GM12874 (cell line): ENCODE measurements at regions not wholly inside any gene's neighbourhood (a gene's known extent, or its start where the extent isn't known, plus 50 kb on each side); places are given as distances from the start of the nearest gene placed in this dataset.

Experiments used
- CTCF ChIP-seq: IDR thresholded peaks from 2 replicates; pipeline ENCODE4 v1.5.1; 2011; ENCODE audit warnings: low read depth, mild to moderate bottlenecking, control low read depth, low read length, moderate library complexity; ENCODE audit not compliant: insufficient read depth

DNA sequence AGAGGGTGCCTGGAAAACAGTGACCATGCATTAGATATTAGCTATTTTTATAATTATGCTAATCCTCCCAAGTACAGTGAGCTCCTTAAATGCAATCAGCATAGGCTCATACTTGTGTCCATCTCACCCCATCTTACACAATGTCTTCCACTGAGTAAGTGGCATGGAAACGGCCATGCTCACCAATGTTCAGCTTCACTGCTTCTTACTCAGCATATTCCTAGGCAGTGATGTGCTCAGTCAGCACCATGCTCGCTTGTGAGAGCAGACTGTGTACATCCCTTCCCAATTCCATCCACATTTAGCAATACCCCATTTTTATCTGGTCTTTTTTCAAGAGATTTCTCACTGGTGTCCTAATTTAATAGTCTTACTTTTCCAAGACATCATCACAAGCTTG, 454.8 kb upstream of the SOX9 start:
- no peak for TF ChIP-seq CTCF

- TF ChIP-seq CTCF = no peak
Observed at GRCh38 chr17:71667661-71668060, 453.2 kb upstream of the SOX9 start.

DNA sequence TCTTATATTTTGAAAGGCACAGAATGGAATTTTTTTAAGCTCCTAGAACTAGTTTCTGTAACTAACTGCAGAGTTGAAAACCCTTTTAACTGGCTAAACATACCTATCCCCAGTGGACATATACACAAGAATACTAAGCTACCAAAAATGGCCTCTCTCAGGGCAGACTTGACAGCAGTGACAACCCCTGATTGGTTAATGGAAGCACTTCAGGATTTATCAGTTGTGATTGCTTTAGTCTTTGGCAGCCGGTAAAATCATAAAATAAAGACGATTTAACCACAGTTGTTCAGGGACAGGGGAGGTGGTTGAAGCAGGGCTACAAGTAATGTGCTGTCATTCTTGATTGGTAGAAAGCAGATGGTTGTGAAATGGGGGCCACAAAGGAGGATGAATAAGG, 452.0 kb upstream of the SOX9 start:
- no peak for TF ChIP-seq CTCF

DNA sequence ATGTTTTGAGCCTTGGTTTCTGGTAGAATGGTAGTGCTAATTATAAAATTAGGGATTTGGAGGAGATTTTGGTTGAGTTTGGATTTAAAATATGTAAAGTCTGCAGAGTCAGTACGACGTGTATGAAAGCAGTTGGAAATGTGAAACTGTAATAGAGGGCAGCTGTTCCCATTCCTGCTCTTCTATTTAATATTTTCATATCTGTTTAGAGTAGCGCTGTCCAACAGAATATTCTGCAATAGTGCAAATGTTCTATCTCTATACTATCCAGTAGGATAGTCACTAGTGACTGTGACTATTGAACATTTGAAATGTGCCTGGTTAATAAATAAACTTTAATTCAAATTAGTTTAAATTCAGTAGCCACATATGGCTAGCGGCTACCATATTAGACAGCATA, 443.4 kb upstream of the SOX9 start:
- TF ChIP-seq CTCF = no peak

GRCh38 chr17:71679832-71680231, 441.0 kb upstream of the SOX9 start:
- no peak for TF ChIP-seq CTCF

GRCh38 chr17:71681427-71682173, 439.2 kb upstream of the SOX9 start:
- no peak for TF ChIP-seq CTCF

DNA sequence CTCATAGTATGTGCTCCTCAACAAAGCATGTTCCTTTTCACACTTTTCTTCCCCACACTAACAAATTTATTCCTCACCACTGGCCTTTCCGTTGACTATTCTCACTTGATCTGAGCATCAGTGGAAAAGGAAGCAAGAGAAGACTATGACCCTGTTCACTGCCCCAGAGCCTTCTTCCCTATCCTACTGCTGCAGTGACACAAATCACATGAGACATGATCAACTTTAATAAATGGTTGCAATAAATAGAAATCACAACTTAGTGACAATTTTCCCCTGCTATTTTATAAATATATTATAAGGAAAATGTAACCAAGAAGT, 438.7 kb upstream of the SOX9 start:
- TF ChIP-seq CTCF = no peak
